ENCODE measurements at regions not wholly inside any gene's neighbourhood (a gene's known extent, or its start where the extent isn't known, plus 50 kb on each side); places are given as distances from the start of the nearest gene placed in this dataset.
"Not testable (repeated sequence)": the region's sequence is repeated elsewhere in the genome, so short reads cannot be mapped to it uniquely, and the experiment has no call there.

DNA sequence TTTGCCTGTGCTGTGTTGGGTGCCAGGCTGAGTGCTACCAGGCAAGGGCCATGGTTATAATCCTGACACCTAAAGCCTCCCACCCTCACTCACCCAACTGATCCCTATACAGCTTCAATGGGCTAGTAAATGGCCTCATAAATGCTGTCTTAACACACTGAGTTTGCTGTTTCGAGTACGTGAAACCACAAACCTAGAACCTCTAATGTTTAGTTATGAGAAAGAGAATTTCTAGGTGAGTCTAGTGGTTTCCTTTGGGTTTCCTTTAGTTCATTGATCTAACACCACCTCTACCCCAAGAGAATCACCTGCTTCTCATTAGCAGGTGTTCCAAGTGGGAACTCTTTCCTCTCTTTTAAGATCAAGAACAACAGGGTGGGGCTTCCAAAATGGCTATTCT is 172.0 kb downstream of the MC4R start:
- no peak for DNase-seq

DNA sequence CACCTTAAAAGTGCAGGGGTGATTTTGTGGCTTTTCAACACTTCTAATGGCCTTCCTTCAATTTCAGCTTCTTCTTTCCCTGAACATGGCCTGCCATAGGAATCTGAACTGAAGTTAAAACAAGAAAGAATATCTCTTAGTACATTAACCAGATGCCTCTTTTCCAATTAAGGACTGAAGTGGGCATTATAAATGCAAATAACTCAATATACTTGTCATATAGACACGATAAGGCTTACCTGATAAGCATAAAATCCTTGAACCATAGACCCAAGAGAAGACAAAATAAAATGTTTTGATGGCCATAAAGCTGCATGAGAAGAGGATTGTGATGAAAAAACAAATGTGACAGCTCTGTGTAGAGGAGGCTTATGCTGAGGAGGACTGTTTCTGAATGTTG is 173.1 kb downstream of the MC4R start:
- DNase-seq = no peak

DNA sequence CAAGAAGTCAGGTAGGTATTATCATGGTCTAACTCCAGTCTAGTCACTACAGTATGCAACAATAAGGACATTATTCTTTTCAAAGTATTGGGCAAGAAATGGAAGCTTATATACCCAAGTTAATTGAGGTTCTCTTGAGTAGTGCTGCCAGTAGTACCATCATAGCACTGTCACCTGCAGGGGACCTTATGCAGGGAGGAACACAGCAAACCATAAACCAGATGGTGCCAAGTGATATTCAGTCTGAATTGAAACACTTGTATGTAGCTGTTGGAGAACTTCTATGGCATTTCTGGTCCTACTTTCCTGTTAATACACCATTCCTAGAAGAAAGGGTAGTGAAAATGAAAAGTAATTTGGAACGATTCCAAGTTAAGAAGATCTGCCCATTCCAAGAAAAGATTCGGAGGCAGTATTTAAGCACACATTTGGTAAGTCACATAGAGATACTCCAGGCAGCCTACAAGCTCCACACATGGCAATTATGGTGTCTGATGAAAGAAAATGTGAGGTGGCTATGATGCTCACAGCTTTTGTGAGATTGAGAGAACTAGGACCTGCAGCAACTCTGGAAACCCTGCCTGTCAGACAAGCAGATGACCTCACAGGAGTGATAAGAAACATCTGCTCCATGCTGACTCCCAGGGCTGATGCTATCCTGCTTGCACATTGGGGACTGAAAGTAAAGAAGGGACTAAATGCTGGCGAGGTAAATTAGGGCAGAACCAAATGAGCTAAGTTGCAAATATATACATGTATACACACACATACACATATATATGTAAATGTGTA is 174.7 kb downstream of the MC4R start:
- DNase-seq = no peak

DNA sequence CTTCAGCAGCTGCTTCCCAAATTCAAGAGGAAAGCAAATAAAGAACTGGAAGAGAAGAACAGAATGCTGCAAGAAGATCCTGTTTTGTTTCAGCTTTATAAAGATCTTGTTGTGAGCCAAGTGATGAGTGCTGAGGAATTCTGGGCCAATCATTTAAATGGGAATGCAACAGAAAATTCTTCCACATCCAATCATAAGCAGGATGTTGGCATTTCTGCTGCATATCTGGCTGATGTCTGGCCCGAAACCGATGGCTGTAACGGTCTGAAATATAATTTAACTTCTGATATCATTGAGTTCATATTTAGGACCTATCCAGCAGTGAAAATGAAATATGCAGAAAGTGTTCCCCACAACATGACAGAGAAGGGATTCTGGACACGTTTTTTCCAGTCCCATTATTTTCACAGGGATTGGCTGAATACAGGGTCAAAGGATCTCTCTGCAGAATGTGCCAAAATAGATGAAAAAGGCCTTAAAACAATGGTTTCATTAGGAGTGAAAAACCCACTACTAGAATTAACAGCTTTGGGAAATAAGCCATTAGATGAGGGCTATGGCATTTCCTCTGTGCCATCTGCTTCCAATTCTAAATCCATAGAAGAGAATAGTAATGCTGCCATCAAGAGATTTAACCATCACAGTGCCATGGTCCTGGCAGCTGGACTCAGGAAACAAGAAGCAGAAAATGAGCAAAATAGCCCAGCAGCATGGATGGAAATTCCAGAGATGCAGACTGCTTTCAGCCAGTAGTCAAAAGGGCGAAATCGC is 175.6 kb downstream of the MC4R start:
- DNase-seq = no peak

- no peak for DNase-seq
Observed at GRCh38 chr18:60193780-60194179, 178.8 kb downstream of the MC4R start.

GRCh38 chr18:60191926-60192325 is 180.6 kb downstream of the MC4R start:
- DNase-seq = no peak

GRCh38 chr18:60189856-60190255 is 182.7 kb downstream of the MC4R start:
- DNase-seq = no peak

- no peak for DNase-seq
Observed at GRCh38 chr18:60188958-60189357, 183.6 kb downstream of the MC4R start.

GRCh38 chr18:60182223-60182622 is 190.4 kb downstream of the MC4R start:
- no peak for DNase-seq

DNA sequence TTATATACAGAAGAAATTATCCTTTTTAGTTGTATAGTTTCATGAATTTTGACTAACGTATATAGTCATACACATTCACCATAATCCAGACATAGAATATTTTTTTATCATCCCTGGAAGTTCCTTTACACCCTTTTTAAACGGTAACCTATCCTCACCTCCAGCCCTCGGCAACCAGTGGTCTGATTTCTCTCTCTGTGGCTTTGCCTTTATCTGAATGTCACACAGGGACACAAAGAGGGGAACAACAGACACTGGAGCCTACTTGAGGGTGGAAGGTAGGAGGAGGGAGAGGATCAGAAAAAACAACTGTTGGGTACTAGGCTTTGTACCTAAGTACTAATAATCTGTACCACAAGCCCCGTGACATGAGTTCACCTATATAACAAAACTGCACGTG is 191.9 kb downstream of the MC4R start:
- DNase-seq = no peak

DNA sequence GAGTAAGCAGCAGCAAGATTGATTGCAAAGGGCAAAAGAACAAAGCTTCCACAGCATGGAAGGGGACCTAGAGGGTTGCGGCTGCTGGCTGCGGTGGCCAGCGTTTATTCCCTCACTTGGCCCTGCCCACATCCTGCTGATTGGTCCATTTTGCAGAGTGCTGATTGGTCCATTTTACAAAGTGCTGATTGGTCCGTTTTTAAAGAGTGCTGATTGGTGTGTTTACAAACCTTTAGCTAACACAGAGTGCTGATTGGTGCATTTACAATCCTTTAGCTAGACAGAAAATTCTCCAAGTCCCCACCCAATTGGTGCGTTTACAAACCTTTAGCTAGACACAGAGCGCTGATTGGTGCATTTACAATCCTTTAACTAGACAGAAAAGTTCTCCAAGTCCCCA is 194.4 kb downstream of the MC4R start:
- DNase-seq = not testable (repeated sequence)

DNA sequence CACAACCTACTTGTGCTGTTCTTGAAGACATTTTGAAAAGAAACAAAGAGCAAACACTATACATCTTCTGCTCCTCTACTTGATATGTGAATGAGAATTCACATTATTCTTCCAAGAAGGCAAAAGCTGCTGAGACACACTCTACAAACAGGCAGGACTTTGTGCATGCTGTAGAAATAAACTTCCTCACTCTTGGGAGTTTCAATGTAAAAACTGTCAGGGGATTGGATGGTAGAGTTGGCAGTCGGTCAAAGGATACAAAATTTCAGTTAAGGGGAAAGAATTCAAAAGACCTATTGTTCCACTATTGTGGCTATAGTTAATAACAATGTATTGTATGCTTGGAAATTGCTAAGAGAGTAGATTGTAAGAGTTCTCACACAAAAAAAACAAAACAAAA is 196.3 kb downstream of the MC4R start:
- no peak for DNase-seq

DNA sequence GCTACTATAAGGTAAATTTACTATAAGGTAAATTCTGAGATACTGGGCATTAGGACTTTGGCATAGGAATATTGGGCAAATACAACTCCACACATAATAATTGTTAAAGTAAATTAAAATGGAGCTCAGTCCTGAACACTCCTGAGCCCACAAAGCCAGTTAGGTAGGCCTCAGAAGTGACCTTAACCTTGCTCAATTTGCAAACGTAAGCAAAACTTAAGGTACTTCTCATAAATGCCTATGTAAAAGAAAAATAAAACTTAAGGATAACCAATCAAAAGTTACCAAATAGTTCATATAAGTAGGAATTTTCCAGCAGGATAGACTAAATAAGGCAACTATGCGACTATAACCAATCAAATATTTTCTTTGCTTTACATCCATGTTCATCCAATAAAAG is 197.7 kb downstream of the MC4R start:
- DNase-seq = no peak

GRCh38 chr18:60172030-60172429 is 200.5 kb downstream of the MC4R start:
- no peak for DNase-seq

DNA sequence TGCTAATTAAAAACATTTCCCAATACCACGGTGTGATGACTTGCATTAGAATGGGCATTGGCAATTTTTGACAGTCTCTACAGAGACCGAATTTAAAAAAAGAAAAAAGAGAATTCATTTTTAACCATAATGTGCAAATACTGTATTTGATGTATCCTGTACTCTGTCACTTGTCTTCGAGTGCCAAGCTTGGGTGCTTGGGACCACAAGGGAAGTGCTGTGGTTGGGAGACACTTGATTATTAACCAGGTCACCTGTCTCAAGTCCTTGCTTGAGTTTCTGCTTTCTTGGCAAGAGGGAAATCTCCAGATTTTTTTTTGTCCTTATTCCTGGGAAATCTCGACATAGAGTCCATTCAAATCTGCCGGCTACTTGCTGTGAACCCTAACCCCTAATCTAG is 209.0 kb downstream of the MC4R start:
- DNase-seq = no peak

GRCh38 chr18:60162388-60162787 is 210.2 kb downstream of the MC4R start:
- DNase-seq = no peak

- DNase-seq = no peak
Observed at GRCh38 chr18:60157810-60158209, 214.8 kb downstream of the MC4R start.

- no peak for DNase-seq
Observed at GRCh38 chr18:60153376-60153775, 219.2 kb downstream of the MC4R start.

- no peak for DNase-seq
Observed at GRCh38 chr18:60149316-60149715, 223.3 kb downstream of the MC4R start.

- DNase-seq = no peak
Observed at GRCh38 chr18:60147323-60147722, 225.3 kb downstream of the MC4R start.

DNA sequence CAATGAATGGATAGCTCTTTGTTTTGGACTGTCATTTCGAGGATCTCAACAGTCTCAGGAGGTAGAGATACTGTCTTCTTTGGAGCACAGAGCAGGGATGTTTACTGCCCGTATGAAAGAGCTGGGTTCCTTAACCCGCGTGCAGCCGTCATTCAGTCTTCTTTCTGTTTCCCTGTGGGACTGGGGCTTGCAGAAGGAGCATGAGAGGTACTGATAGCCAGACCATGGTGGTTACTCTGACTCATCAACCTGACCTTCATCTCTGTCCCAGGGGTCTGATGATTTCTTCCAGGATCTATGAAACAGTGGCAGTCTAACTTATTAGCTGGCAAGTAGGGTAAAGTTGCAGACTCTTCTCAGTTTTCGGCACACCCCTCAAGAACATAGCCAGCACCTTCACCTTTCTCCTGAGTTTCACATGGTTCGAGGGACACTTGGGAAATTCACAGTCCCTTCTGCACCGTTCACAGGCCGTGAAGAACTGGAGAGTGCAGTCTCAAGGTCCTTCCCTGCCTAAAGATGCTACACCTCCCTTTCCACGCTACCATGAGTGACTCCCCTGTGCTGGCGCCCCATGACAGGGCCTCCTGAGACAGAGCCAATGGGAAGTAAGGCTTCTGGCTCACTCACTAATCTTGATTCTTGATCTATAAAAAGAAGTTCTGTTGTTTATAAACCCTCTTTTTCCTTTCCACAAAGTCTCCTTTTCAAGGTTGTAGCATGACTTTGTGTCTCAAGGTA is 226.2 kb downstream of the MC4R start:
- DNase-seq = peak; percentile 38

GRCh38 chr18:60145776-60146175 is 226.8 kb downstream of the MC4R start:
- no peak for DNase-seq

- no peak for DNase-seq
Observed at GRCh38 chr18:60134806-60135205, 235.0 kb downstream of the PMAIP1 start.

DNA sequence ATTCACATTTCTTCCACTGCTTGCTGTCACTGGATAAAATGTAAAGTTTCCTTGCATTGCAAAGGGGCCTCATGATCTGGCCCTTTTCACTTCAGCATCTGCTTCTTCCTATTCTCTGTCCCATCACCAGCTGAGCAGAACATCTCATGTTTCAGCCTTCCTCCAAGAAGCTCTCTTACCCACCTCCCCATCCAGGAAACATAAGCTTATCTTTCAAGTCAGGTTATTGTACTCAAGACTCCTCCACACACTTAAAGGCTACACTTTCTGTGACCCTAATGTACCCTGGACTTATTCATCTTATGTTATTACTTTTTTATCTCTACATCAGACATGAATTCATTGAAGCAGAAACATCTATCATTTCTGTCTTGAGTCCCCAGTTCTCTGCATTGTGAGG is 230.5 kb downstream of the PMAIP1 start:
- no peak for DNase-seq
